ENCODE measurements at regions not wholly inside any gene's neighbourhood (a gene's known extent, or its start where the extent isn't known, plus 50 kb on each side); places are given as distances from the start of the nearest gene placed in this dataset.

DNA sequence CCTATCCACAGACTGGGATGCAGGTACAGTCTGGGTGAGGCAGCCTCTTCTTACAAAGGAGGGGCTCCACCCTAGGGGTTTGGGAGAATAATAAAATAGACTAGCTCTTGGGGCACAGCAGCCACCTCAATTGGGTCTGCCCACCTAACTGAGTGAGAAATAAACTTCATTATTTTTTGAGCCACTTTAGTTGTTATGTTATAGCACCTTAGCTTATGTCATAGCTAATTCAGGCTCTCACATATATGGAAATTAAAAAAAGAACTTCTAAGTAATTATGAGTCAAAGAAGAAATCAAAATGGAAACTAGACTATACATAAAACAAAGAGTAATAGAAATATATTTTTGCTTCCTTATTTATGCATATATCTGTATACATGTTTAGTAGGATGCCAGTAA, 318.5 kb upstream of the B3GALT2 start:
- Mint-ChIP-seq H3K9me3 (no peaks in the 10 kb centered on the region), H3K36me3 (ENCODE audit: low read depth) (no peaks in the 10 kb centered on the region), H3K4me3 (no peak overlapping the region), H3K4me1 (no peaks in the 10 kb centered on the region), H3K27me3 (ENCODE audit: insufficient read depth) (peaks cover 5% of the 10 kb centered on the region), H3K27ac (no peak overlapping the region)
- no peak overlapping the region for H3K4me3 ChIP-seq (ENCODE audit: low read length)
- no peaks in the 10 kb centered on the region for H3K27me3 ChIP-seq (ENCODE audit: control insufficient read depth, insufficient read depth, low read length, poor library complexity, severe bottlenecking)
- no peak for DNase-seq
- no peaks in the 10 kb centered on the region for H3K9me3 ChIP-seq (ENCODE audit: control insufficient read depth, low read length)
- TF ChIP-seq, protein P1, sequence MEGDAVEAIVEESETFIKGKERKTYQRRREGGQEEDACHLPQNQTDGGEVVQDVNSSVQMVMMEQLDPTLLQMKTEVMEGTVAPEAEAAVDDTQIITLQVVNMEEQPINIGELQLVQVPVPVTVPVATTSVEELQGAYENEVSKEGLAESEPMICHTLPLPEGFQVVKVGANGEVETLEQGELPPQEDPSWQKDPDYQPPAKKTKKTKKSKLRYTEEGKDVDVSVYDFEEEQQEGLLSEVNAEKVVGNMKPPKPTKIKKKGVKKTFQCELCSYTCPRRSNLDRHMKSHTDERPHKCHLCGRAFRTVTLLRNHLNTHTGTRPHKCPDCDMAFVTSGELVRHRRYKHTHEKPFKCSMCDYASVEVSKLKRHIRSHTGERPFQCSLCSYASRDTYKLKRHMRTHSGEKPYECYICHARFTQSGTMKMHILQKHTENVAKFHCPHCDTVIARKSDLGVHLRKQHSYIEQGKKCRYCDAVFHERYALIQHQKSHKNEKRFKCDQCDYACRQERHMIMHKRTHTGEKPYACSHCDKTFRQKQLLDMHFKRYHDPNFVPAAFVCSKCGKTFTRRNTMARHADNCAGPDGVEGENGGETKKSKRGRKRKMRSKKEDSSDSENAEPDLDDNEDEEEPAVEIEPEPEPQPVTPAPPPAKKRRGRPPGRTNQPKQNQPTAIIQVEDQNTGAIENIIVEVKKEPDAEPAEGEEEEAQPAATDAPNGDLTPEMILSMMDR (conservative IDR thresholded peaks at IDR 0.05), result no peak
- H3K4me1 ChIP-seq (ENCODE audit: control insufficient read depth, insufficient read depth, low read length), result no peaks in the 10 kb centered on the region
- no peak overlapping the region for H3K9ac ChIP-seq (ENCODE audit: extremely low read depth, low read length, poor library complexity, severe bottlenecking)
- no peaks in the 10 kb centered on the region for H3K36me3 ChIP-seq (ENCODE audit: control insufficient read depth, insufficient read depth, low read length)
- no peak overlapping the region for H3K27ac ChIP-seq (ENCODE audit: low read depth, low read length)

DNA sequence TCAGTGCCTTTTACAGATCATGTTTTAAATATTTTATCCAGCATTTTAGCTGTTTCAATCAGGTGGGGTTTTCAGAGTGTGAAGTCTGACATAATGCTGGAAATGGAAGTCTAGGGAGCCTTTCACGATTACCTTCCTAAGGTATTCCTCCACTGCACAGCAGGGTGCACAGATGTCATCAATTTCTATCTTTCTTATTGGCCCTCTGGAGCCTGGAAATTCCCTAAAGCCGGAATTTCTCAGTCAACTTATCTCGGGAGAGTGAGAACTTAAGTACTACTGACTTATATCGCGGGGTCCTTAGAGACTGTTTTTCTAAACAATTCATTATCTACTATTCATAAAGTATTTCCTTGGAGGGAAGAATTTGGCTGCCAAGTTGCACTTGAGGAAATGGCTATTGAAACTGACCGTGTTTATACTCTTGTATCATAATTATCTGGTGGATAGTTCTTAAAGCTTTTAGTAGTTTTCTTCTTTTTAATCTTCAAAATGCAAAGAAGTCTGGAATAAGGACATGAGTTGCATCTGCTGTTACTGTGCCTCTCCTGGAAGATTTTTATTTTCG, 311.8 kb upstream of the B3GALT2 start:
- no peak overlapping the region for H3K27ac ChIP-seq (ENCODE audit: low read depth, low read length)
- H3K9ac ChIP-seq (ENCODE audit: extremely low read depth, low read length, poor library complexity, severe bottlenecking), result no peak overlapping the region
- Mint-ChIP-seq H3K4me3 (no peak overlapping the region), H3K27me3 (ENCODE audit: insufficient read depth) (no peaks in the 10 kb centered on the region), H3K4me1 (no peaks in the 10 kb centered on the region), H3K36me3 (ENCODE audit: low read depth) (no peaks in the 10 kb centered on the region), H3K9me3 (no peaks in the 10 kb centered on the region), H3K27ac (no peak overlapping the region)
- no peaks in the 10 kb centered on the region for H3K27me3 ChIP-seq (ENCODE audit: control insufficient read depth, insufficient read depth, low read length, poor library complexity, severe bottlenecking)
- peak; percentile 50 for DNase-seq
- H3K9me3 ChIP-seq (ENCODE audit: control insufficient read depth, low read length), result no peaks in the 10 kb centered on the region
- H3K4me3 ChIP-seq (ENCODE audit: low read length), result no peak overlapping the region
- H3K4me1 ChIP-seq (ENCODE audit: control insufficient read depth, insufficient read depth, low read length), result no peaks in the 10 kb centered on the region
- 76 to 89% methylated on average over 2 to 7 of the region's 7 CpGs for WGBS, 2 experiments (ENCODE audit: insufficient coverage in 1 of 2, insufficient read length in 1 of 2)
- no peaks in the 10 kb centered on the region for H3K36me3 ChIP-seq (ENCODE audit: control insufficient read depth, insufficient read depth, low read length)
- TF ChIP-seq, protein P1 (conservative IDR thresholded peaks at IDR 0.05), result no peak

DNA sequence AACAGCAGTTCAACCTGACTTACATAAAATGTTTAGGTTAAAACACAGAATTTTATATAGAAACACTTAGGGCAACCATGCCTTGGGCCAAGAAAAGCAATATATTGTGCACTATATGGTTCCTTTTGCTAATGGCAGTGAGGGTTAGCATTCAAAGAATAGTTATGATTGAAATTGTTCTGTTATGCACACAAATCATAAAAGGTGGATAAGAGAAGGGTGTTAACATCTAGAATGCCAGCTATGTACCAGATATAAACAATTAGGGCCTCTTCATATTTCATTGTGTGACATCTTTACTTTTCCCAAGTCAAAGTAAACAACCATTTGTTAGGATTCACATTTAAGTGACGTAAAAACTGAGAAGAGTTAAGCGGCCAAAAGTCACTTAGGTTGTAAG, 308.0 kb upstream of the B3GALT2 start:
- H3K9me3 ChIP-seq (ENCODE audit: control insufficient read depth, low read length), result peaks cover 7% of the 10 kb centered on the region
- no peak overlapping the region for H3K27ac ChIP-seq (ENCODE audit: low read depth, low read length)
- WGBS, 2 experiments (ENCODE audit: insufficient coverage in 1 of 2, insufficient read length in 1 of 2), result 46% methylated on average over 2 of the region's 2 CpGs; no CpG with 5 or more reads in 1 of the 2 experiments
- DNase-seq, result no peak
- Mint-ChIP-seq H3K9me3 (peaks cover 13% of the 10 kb centered on the region), H3K36me3 (ENCODE audit: low read depth) (no peaks in the 10 kb centered on the region), H3K27me3 (ENCODE audit: insufficient read depth) (no peaks in the 10 kb centered on the region), H3K27ac (no peak overlapping the region), H3K4me3 (no peak overlapping the region), H3K4me1 (no peaks in the 10 kb centered on the region)
- no peaks in the 10 kb centered on the region for H3K4me1 ChIP-seq (ENCODE audit: control insufficient read depth, insufficient read depth, low read length)
- no peaks in the 10 kb centered on the region for H3K36me3 ChIP-seq (ENCODE audit: control insufficient read depth, insufficient read depth, low read length)
- H3K9ac ChIP-seq (ENCODE audit: extremely low read depth, low read length, poor library complexity, severe bottlenecking), result no peak overlapping the region
- no peak overlapping the region for H3K4me3 ChIP-seq (ENCODE audit: low read length)
- TF ChIP-seq, protein P1 (conservative IDR thresholded peaks at IDR 0.05), result no peak
- no peaks in the 10 kb centered on the region for H3K27me3 ChIP-seq (ENCODE audit: control insufficient read depth, insufficient read depth, low read length, poor library complexity, severe bottlenecking)
